ENCODE measurements at regions not wholly inside any gene's neighbourhood (a gene's known extent, or its start where the extent isn't known, plus 50 kb on each side); places are given as distances from the start of the nearest gene placed in this dataset.

DNA sequence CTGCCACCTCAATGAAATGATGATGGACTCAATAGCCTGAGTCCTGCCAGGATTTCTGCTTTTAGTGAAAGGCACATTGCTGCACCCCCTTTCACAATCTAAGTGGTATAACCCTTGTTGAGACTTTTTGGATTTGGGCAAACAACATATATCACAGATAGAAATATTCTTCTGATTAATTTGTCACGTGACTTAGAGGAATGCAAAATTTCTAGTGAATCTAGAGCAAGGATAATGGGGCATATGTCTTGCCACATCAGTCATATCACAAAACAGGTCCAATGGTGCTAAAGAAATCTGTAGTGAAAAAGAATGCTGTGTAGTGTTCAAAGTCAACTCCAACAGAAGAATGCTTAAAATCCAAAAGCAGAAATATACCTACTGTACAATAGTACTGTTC is 1386.3 kb downstream of the LRFN5 start:
- TF ChIP-seq HOXA7 (CRISPR knock-in tag; IDR thresholded peaks at IDR 0.05; ENCODE audit: borderline replicate concordance) (no peak), ZNF175 (tag by site-specific recombination; IDR thresholded peaks at IDR 0.05) (no peak), ZSCAN30 (tag by site-specific recombination; IDR thresholded peaks at IDR 0.05) (no peak), ZNF157 (tag by site-specific recombination; IDR thresholded peaks at IDR 0.05) (no peak), MYNN (tag by site-specific recombination; IDR thresholded peaks at IDR 0.05; ENCODE audit: borderline replicate concordance) (no peak)
- TF ChIP-seq, protein P1, sequence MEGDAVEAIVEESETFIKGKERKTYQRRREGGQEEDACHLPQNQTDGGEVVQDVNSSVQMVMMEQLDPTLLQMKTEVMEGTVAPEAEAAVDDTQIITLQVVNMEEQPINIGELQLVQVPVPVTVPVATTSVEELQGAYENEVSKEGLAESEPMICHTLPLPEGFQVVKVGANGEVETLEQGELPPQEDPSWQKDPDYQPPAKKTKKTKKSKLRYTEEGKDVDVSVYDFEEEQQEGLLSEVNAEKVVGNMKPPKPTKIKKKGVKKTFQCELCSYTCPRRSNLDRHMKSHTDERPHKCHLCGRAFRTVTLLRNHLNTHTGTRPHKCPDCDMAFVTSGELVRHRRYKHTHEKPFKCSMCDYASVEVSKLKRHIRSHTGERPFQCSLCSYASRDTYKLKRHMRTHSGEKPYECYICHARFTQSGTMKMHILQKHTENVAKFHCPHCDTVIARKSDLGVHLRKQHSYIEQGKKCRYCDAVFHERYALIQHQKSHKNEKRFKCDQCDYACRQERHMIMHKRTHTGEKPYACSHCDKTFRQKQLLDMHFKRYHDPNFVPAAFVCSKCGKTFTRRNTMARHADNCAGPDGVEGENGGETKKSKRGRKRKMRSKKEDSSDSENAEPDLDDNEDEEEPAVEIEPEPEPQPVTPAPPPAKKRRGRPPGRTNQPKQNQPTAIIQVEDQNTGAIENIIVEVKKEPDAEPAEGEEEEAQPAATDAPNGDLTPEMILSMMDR (tag by site-specific recombination; IDR thresholded peaks at IDR 0.05): no peak
- TF ChIP-seq, protein P2, sequence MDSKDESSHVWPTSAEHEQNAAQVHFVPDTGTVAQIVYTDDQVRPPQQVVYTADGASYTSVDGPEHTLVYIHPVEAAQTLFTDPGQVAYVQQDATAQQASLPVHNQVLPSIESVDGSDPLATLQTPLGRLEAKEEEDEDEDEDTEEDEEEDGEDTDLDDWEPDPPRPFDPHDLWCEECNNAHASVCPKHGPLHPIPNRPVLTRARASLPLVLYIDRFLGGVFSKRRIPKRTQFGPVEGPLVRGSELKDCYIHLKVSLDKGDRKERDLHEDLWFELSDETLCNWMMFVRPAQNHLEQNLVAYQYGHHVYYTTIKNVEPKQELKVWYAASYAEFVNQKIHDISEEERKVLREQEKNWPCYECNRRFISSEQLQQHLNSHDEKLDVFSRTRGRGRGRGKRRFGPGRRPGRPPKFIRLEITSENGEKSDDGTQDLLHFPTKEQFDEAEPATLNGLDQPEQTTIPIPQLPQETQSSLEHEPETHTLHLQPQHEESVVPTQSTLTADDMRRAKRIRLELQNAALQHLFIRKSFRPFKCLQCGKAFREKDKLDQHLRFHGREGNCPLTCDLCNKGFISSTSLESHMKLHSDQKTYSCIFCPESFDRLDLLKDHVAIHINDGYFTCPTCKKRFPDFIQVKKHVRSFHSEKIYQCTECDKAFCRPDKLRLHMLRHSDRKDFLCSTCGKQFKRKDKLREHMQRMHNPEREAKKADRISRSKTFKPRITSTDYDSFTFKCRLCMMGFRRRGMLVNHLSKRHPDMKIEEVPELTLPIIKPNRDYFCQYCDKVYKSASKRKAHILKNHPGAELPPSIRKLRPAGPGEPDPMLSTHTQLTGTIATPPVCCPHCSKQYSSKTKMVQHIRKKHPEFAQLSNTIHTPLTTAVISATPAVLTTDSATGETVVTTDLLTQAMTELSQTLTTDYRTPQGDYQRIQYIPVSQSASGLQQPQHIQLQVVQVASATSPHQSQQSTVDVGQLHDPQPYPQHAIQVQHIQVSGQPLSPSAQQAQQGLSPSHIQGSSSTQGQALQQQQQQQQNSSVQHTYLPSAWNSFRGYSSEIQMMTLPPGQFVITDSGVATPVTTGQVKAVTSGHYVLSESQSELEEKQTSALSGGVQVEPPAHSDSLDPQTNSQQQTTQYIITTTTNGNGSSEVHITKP (tag by site-specific recombination; IDR thresholded peaks at IDR 0.05): no peak

Measured in HEK293 (cell line).